Activated gamma-delta T cell treated with anti-CD3 and anti-CD28 coated beads, Interleukin-2, amount 50 U/mL, for 16 hours (primary cell): ENCODE measurements at regions not wholly inside any gene's neighbourhood (a gene's known extent, or its start where the extent isn't known, plus 50 kb on each side); places are given as distances from the start of the nearest gene placed in this dataset.
"Not testable (repeated sequence)": the region's sequence is repeated elsewhere in the genome, so short reads cannot be mapped to it uniquely, and the experiment has no call there.

Experiments used
- DNase-seq: peaks from one replicate; pipeline ENCODE4 v3.0.0-alpha.2; 2020; ENCODE audit warnings: low read depth

GRCh38 chr4:17003606-17004392, 105.4 kb upstream of the LDB2 start:
- DNase-seq, result not testable (repeated sequence)

- no peak for DNase-seq
These were observed 97.0 kb upstream of the LDB2 start for GRCh38 chr4:16995451-16995850.

DNA sequence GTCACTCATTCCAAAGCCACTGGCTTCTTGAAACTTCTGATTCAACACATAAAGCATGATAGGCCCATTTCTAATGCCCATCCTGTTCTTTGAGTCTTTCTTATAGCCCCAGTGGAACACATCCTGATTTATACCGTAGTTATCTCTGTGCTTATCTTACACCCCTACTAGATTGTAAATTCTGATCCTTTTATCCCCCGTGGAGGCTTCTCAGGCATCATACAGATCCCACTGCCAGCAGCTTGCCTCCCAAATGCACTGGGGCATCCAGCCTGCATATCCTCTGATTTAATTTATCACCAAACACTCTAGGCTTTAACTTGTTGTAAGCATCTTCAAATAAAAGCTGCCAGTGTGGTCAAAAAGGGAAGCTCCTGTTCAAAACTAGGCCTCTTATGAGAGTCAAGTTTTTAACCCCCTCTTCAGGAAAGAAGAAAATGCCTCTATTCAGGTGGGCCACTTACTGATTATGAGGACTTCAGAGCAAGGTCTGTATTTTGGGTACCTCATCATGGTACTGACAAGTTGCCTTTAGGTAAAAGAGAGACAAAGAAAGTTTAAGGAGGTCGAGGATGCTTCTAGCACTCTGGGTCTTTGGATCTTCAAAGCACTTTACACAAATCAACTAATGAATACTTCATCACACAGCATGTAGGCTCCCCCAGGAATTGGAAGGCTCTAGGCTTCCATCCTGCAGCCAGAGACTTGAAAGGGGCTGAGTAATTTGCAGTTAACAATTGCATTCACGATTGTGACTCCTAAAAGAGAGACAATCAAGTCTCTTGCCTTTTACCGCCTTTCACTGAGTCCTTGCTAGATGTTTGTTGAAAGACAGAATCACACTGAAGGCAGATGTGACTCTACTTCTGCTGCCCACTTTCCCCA, 95.8 kb upstream of the LDB2 start:
- no peak for DNase-seq

DNA sequence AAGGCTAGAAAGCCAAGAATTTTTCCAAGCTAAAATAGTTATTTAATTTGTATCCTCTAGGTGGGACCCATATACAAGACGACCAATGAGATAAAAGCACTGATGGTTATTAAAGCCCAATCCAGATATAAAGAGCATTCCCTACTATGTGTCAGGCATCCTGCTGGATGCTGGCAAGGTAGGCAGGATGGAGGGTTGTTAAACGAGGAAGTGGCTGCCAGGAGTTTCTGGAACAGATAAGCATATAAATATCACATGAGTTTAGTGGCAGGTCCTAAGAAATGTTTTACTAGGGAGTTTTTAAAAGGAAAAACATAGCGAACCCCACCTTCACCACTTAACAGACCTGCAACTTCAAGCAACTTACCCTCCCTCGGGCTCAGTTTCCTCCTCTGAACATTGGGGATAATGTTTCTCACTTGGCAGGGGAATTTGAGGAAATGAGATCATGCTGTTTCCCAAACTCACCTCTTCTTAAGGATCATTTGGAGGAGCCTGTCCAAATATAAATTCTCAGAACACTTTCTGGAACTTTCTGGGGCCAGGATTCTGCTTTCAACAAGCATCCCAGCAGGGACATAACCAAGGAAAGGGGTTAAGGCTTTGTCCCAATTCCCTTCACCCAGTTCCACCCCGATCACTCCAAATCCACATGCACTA, 94.3 kb upstream of the LDB2 start:
- DNase-seq, result no peak

DNA sequence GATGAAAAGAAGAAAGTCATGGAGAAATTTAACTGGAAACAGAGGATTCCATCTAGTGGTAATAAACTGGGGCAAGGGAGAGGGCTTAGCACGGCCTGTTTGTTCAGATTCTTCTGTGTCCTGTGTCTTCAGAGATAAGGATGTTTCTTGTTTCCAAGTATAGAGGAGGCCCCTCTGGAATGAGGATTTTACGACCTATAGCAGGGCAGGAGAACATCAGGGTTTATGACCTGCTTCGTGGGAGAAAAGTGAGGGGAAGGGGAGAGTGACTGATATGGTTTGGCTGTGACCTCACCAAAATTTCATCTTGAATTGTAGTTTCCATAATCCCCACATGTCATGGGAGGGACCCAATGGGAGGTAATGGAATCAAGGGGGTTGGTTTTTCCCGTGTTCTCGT, 93.0 kb upstream of the LDB2 start:
- DNase-seq, result no peak

DNA sequence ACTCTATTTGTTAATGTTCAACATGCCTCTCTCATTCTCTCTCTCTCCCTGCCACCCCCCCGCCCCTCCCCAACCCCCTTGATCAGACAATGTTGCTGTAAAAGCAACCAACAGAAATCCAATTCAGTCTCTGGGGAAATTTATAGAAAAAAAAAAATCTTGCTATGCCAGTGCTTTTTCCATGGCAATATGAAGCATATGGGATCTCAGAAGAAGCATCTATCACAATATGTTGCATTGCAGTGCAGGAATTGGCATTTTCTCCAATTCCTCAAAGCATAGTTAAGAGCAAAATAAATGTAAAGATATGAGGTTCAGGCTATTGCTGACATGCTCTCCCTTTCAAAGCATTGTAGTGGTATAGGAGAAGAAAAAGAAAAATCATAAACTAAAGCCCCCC, 90.9 kb upstream of the LDB2 start:
- no peak for DNase-seq

DNA sequence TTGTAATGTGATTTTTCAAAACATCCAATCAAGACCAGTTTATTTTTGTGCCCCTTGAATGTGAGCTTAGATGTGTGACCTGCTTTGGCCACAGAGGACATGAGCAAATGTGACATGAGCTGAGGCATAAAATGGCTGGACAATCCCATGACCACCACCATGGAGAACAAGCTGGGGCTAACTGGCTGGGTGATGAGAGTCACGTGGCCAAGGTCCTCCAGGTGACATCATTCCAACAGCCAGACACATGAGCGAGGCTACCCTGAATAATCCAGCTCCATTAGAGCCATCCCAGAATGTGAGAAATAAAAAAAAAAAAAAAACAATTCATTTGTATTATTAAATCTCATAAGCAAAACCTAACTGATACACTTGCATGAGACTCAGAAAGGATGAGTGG, 90.4 kb upstream of the LDB2 start:
- no peak for DNase-seq

- DNase-seq, result no peak
These were observed 78.6 kb upstream of the LDB2 start for GRCh38 chr4:16977081-16977480.

DNA sequence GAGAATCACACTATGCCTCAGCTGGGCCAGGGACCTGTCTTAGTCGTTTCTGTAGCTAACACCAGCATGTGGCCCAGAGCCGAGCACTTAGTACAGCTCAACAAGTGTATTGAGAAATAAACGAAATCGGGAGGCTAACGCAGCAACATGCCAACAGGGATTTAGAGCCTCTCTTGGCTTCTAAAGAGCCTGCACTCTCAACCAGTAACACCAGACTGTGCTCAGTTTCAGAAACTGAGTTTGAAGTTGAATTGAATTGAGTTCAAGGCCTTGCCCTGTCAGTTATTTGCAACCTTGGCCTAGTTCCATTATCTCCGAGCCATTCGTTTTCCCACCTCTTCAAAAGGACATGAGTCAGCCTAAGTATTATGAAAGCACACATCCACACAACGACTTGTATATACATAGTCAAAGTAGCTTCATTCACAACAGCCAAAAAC, 71.3 kb upstream of the LDB2 start:
- DNase-seq, result no peak

DNA sequence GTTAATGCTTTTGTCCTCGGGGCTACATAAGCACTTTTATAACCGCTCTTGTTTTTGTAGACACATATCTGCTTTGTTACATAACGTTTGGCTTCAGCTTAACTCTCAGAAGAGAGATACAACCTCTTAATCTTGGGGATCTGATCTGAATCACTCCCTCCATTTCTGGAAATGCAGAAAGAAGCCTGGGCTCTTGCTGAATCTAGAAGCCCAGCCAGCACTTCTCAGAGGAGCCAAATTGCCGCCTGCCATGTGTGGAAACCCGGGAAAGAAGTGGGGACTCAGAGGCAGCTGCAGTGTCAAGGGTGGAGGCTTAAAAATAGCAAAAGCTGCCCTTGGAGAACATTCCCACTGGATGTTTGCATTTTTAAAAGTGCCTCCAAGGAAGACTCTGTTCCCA, 69.3 kb upstream of the LDB2 start:
- DNase-seq, result no peak

- no peak for DNase-seq
These were observed 60.9 kb upstream of the LDB2 start for GRCh38 chr4:16959305-16959704.

DNA sequence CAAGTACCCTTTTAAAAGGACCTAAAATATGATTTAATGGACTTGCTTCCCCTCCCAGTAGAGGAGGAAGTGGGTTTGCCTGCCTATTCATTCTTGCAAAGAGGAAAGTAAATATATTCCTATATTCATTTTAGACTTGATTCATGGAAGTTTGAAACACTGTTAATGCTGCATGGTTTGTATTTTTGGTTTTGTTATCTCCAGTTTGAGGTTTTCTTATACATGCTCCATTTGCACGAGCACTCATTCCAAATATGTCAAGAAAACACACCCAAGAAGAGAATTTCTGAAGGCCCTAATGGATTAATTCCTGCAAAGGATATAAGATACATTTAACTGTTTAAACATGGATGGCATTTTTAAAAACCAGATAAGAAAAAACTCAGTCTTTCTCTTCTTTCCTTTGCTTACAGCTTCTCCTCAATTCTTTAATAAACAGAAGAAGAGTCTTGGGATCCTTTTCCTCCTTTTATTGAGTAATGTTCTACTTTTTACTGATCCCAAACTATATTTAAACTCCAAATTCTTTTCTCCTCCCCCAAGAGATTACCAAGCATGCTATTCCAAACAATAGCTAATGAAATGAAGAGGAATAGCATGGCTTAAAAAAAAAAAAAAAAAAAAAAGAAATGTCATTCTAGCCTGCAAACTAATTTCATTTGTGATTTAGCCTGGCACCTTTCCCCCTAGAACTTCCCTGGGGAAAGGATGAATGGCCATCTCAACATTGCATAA, 54.6 kb upstream of the LDB2 start:
- no peak for DNase-seq

- DNase-seq, result no peak
These were observed 54.0 kb upstream of the LDB2 start for GRCh38 chr4:16952462-16952871.
